ENCODE measurements at regions not wholly inside any gene's neighbourhood (a gene's known extent, or its start where the extent isn't known, plus 50 kb on each side); places are given as distances from the start of the nearest gene placed in this dataset.
A peak's percentile ranks its signal among the peaks of the same experiment; 100 is the strongest.

DNA sequence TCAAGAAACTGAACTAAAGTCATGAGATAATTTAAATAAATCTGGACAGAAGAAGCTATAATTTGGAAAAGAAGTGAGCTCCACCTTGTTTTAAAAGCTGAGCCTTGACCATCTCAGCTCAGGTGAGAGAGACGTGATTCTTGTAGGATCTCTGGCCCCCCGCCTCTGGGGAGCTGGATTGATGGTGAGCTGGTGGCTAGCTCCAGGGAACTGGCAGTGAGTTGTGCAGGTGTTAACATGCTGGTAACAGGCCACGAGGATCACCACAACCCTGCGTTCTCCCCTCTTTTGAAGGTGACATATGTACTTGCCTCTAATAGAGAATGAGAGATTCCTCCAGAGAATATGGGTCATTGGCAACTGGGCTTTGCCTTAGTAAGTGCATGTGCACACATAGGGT lies 485.1 kb downstream of the IRS2 start:
- TF ChIP-seq, protein P1, sequence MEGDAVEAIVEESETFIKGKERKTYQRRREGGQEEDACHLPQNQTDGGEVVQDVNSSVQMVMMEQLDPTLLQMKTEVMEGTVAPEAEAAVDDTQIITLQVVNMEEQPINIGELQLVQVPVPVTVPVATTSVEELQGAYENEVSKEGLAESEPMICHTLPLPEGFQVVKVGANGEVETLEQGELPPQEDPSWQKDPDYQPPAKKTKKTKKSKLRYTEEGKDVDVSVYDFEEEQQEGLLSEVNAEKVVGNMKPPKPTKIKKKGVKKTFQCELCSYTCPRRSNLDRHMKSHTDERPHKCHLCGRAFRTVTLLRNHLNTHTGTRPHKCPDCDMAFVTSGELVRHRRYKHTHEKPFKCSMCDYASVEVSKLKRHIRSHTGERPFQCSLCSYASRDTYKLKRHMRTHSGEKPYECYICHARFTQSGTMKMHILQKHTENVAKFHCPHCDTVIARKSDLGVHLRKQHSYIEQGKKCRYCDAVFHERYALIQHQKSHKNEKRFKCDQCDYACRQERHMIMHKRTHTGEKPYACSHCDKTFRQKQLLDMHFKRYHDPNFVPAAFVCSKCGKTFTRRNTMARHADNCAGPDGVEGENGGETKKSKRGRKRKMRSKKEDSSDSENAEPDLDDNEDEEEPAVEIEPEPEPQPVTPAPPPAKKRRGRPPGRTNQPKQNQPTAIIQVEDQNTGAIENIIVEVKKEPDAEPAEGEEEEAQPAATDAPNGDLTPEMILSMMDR (conservative IDR thresholded peaks at IDR 0.05; ENCODE audit: low read depth, low read length) = no peak
- H3K4me3 ChIP-seq (ENCODE audit: low read depth, low read length) = no peak overlapping the region
- no peak for DNase-seq (ENCODE audit: low read depth)

DNA sequence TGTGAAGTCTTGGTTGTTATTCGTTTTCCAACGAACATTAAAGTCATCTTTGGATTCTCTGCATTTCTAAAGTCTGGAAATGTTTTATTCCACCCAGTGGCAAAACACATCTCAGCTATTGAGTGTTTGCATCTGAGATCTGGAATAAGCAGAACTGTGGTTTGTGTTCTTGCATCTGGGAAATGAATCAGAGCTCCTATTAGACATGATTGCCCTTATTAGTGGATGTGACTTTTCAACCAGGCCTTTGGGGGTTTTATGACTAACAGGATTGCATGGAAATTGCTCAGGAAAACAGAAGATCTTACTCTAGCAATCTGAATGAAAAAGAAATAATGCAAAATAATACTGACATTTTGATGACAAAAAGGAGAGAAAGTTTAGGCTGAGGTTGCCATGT lies 488.8 kb downstream of the IRS2 start:
- DNase-seq (ENCODE audit: low read depth) = peak; percentile 71
- TF ChIP-seq, protein P1 (conservative IDR thresholded peaks at IDR 0.05; ENCODE audit: low read depth, low read length) = no peak
- H3K4me3 ChIP-seq (ENCODE audit: low read depth, low read length) = no peak overlapping the region

DNA sequence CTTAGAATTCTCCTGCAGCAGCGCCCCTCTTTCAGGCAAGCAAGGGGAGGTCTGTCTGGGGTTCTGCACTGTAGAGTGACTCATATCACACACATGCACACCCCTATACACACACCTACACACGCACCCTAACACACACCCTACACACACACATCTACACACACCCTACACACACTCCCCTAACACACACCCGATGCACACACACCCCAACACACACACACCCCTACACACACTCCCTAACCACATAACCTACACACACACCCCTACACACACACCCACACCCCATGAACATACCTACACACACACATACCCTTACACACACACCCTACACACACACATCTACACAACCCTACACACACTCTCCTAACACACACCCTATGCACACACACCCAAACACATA lies 493.2 kb downstream of the IRS2 start:
- TF ChIP-seq, protein P1 (conservative IDR thresholded peaks at IDR 0.05; ENCODE audit: low read depth, low read length) = no peak
- H3K4me3 ChIP-seq (ENCODE audit: low read depth, low read length) = no peak overlapping the region
- DNase-seq (ENCODE audit: low read depth) = no peak

DNA sequence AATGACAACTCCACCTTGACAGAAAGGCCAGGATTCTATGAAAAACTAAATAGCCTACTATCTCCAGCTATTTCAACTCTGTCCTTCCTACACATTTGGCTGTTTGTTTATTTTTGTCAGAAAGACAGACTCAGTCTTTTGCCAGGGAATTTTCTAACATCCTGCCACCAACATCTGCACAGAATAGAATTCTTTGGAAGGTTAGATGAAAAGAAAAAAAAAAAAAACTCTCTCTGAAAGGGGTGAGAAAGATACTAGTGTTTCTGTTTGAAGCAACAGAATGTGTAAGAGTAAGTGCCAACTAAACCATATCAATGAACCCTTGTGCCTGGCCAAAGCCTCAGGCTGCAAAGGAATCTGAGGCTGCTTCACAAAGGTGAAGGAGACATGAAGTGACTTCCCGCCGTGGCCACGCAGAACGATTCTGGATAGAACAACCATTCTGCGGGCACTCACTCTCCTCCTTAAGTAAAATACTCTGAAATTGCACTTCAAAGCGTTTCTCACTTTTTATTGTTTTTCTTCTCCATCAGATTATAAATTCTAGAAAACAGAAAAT lies 498.2 kb downstream of the IRS2 start:
- TF ChIP-seq, protein P1 (conservative IDR thresholded peaks at IDR 0.05; ENCODE audit: low read depth, low read length) = no peak
- DNase-seq (ENCODE audit: low read depth) = peak; percentile 38
- no peak overlapping the region for H3K4me3 ChIP-seq (ENCODE audit: low read depth, low read length)

DNA sequence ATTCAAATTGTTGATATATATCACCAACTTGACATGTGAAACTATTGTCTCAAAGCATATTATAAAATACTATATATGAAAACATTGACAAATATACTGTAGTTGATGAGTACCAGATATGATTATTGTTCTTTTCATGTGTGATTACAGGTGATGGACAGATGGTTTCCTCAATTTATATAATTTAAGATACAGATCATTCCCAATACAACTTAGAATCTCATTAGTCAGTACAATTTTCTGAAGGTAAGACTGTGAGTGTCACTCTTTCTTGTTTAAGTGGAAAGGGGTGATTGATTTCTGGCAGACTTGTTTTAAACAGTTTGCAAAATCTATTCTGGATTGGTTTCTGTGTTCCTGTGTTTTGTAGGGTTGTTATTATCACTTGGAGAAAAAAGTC lies 498.8 kb downstream of the IRS2 start:
- H3K4me3 ChIP-seq (ENCODE audit: low read depth, low read length) = no peak overlapping the region
- TF ChIP-seq, protein P1 (conservative IDR thresholded peaks at IDR 0.05; ENCODE audit: low read depth, low read length) = no peak
- no peak for DNase-seq (ENCODE audit: low read depth)

DNA sequence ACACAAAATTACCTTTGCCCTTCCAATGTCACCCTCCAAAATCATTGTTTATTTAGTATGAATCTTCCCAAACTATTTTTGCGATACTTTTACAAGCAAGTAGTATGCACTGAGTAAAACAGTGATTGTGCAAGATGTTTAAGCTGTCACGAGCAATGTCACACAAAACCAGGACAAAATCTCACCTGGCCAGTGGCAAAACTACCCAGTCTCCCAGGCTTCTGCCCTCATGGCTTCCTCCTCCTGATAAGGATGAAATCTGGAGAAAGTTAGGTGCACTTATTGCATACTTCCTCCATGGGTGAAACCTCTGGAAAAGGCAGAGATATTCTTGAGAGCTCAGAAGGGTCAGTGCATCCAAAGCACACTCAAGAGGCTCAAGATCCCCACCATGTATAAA lies 500.8 kb downstream of the IRS2 start:
- TF ChIP-seq, protein P1 (conservative IDR thresholded peaks at IDR 0.05; ENCODE audit: low read depth, low read length) = no peak
- no peak for DNase-seq (ENCODE audit: low read depth)

DNA sequence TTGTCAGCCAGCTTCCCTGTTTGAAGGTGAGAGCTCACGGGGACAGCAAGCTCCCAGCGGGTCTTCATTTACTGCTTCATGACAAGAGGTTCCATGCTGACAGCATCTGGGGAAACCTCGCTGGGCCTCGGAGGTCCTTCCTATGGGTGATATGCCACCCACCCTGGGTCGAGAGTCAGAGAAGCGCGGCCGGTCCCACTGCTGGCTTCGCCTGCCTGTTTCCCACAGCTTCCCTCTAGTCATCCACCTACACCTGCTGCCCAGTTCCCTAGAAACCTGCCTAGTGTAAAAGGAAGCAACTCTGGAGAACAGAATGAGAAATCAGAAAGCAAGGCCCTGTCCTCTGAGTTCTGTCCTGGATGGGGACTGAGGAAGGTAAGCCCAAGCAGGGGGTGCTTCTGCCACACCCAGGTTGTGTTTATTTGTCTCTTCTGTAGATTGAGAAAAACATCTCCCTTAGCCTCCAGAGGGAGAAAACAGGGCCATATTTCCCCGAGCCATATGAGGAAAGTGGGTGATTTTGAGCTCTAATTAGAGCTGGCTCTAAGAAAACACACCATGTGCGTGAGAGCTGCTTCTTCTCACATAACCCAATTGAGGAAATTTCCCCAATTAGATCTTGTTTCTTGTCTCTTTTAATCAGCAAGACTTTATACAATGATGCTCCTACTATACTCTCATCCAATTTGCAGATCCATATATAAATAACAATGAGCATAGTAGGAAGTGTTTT lies 504.3 kb downstream of the IRS2 start:
- TF ChIP-seq, protein P1 (conservative IDR thresholded peaks at IDR 0.05; ENCODE audit: low read depth, low read length) = no peak
- no peak overlapping the region for H3K4me3 ChIP-seq (ENCODE audit: low read depth, low read length)
- no peak for DNase-seq (ENCODE audit: low read depth)

More for the DNA sequence above, 500.8 kb downstream of the IRS2 start:
- no peak overlapping the region for H3K4me3 ChIP-seq (ENCODE audit: low read depth, low read length)

Data from choroid plexus epithelial cell (primary cell).